ENCODE measurements at regions not wholly inside any gene's neighbourhood (a gene's known extent, or its start where the extent isn't known, plus 50 kb on each side); places are given as distances from the start of the nearest gene placed in this dataset.

GRCh38 chr7:49527182-49527581 lies 246.3 kb upstream of the VWC2 start:
- H3K27ac Mint-ChIP-seq (ENCODE audit: low read depth, unreplicated experiment), result no peak overlapping the region
- H3K36me3 Mint-ChIP-seq (ENCODE audit: insufficient read depth, unreplicated experiment), result no peaks in the 10 kb centered on the region
- TF ChIP-seq, protein P1, sequence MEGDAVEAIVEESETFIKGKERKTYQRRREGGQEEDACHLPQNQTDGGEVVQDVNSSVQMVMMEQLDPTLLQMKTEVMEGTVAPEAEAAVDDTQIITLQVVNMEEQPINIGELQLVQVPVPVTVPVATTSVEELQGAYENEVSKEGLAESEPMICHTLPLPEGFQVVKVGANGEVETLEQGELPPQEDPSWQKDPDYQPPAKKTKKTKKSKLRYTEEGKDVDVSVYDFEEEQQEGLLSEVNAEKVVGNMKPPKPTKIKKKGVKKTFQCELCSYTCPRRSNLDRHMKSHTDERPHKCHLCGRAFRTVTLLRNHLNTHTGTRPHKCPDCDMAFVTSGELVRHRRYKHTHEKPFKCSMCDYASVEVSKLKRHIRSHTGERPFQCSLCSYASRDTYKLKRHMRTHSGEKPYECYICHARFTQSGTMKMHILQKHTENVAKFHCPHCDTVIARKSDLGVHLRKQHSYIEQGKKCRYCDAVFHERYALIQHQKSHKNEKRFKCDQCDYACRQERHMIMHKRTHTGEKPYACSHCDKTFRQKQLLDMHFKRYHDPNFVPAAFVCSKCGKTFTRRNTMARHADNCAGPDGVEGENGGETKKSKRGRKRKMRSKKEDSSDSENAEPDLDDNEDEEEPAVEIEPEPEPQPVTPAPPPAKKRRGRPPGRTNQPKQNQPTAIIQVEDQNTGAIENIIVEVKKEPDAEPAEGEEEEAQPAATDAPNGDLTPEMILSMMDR (IDR thresholded peaks at IDR 0.05; ENCODE audit: unreplicated experiment), result no peak
- no TSS peak for BruUV-seq (replicated peaks)
- H3K4me1 Mint-ChIP-seq (ENCODE audit: insufficient read depth, unreplicated experiment), result peaks cover 2% of the 10 kb centered on the region
- ChIA-PET POLR2A (no interaction called here), CTCF (no interaction called here)
- H3K4me3 Mint-ChIP-seq (ENCODE audit: unreplicated experiment), result no peak overlapping the region
- DNase-seq (ENCODE audit: unreplicated experiment), result no peak
- no peaks in the 10 kb centered on the region for H3K9me3 Mint-ChIP-seq (ENCODE audit: unreplicated experiment)
- intact Hi-C loops (cut with micrococcal nuclease), result no loop called here
- H3K27me3 Mint-ChIP-seq (ENCODE audit: insufficient read depth, unreplicated experiment), result no peaks in the 10 kb centered on the region

GRCh38 chr7:49530481-49530880 lies 243.0 kb upstream of the VWC2 start:
- no peaks in the 10 kb centered on the region for H3K4me1 Mint-ChIP-seq (ENCODE audit: insufficient read depth, unreplicated experiment)
- no peak overlapping the region for H3K27ac Mint-ChIP-seq (ENCODE audit: low read depth, unreplicated experiment)
- BruUV-seq (replicated peaks), result no TSS peak
- POLR2A ChIA-PET, result no interaction called here
- H3K36me3 Mint-ChIP-seq (ENCODE audit: insufficient read depth, unreplicated experiment), result no peaks in the 10 kb centered on the region
- no peak for DNase-seq (ENCODE audit: unreplicated experiment)
- no peaks in the 10 kb centered on the region for H3K9me3 Mint-ChIP-seq (ENCODE audit: unreplicated experiment)
- H3K4me3 Mint-ChIP-seq (ENCODE audit: unreplicated experiment), result no peak overlapping the region
- TF ChIP-seq, protein P1 (IDR thresholded peaks at IDR 0.05; ENCODE audit: unreplicated experiment), result no peak
- intact Hi-C loops (cut with micrococcal nuclease), result no loop called here
- CTCF ChIA-PET, result no interaction called here
- no peaks in the 10 kb centered on the region for H3K27me3 Mint-ChIP-seq (ENCODE audit: insufficient read depth, unreplicated experiment)

DNA sequence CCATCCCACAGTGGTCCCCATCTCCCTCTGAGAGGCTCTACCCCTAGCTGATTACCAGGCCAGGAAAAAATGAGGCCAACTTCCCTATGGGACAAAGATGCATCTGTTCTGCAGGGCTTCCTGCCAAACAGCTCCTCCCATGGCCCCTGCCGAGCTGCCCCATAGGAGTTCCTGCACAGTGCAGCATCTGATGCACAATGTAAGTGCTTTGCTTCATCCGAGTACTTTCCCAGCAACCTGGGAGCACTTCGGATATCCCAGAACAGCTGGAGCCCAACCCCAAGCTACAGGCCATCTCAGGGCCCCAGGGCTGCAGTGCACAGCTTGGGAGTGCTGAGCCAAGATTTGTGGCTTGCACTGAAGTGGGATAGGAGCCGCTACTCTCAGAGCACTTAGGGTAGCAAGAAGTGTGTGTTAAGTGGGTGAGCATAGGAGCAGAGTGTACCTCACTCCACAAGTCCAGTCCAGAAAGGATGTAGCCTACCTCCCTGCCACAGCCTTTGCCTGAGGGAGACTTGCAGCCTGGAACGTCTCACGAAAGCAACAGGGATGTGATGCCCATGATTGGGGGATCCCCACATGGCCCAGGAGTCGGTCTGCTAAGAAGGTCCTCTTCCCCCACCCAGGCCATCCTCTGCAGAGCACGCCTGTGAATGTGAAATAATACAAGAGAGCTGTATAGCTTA lies 209.6 kb upstream of the VWC2 start:
- no TSS peak for BruUV-seq (replicated peaks)
- H3K9me3 Mint-ChIP-seq (ENCODE audit: unreplicated experiment), result peaks cover 7% of the 10 kb centered on the region
- DNase-seq (ENCODE audit: unreplicated experiment), result no peak
- ChIA-PET POLR2A (no interaction called here), CTCF (no interaction called here)
- H3K27ac Mint-ChIP-seq (ENCODE audit: low read depth, unreplicated experiment), result no peak overlapping the region
- no peaks in the 10 kb centered on the region for H3K36me3 Mint-ChIP-seq (ENCODE audit: insufficient read depth, unreplicated experiment)
- no peak overlapping the region for H3K4me3 Mint-ChIP-seq (ENCODE audit: unreplicated experiment)
- intact Hi-C loops (cut with micrococcal nuclease), result no loop called here
- H3K27me3 Mint-ChIP-seq (ENCODE audit: insufficient read depth, unreplicated experiment), result no peaks in the 10 kb centered on the region
- no peaks in the 10 kb centered on the region for H3K4me1 Mint-ChIP-seq (ENCODE audit: insufficient read depth, unreplicated experiment)
- TF ChIP-seq, protein P1 (IDR thresholded peaks at IDR 0.05; ENCODE audit: unreplicated experiment), result no peak

DNA sequence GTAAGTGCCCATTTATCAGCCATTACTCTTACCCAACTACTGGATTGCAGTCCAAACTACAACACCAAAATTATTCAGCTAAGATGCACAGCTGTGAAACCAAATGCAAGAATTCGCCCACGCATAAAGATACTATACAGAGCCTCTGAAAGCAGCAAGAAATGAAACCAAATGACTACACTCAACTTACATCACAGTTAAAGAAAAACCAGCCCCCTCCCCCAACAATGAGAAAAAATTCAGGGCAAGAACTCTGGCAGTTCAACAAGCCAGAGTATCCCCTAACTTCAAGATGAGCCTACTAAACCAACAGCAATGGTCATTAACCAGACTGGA lies 209.1 kb upstream of the VWC2 start:
- no peak for DNase-seq (ENCODE audit: unreplicated experiment)
- Mint-ChIP-seq H3K27me3 (ENCODE audit: insufficient read depth, unreplicated experiment) (no peaks in the 10 kb centered on the region), H3K9me3 (ENCODE audit: unreplicated experiment) (peaks cover 7% of the 10 kb centered on the region), H3K4me3 (ENCODE audit: unreplicated experiment) (no peak overlapping the region), H3K4me1 (ENCODE audit: insufficient read depth, unreplicated experiment) (no peaks in the 10 kb centered on the region), H3K36me3 (ENCODE audit: insufficient read depth, unreplicated experiment) (no peaks in the 10 kb centered on the region), H3K27ac (ENCODE audit: low read depth, unreplicated experiment) (no peak overlapping the region)
- CTCF ChIA-PET, result no interaction called here
- POLR2A ChIA-PET, result no interaction called here
- no TSS peak for BruUV-seq (replicated peaks)
- TF ChIP-seq, protein P1 (IDR thresholded peaks at IDR 0.05; ENCODE audit: unreplicated experiment), result no peak
- intact Hi-C loops (cut with micrococcal nuclease), result no loop called here

All from MCF 10A (cell line).